GM23338 (cell line): ENCODE measurements at regions not wholly inside any gene's neighbourhood (a gene's known extent, or its start where the extent isn't known, plus 50 kb on each side); places are given as distances from the start of the nearest gene placed in this dataset.
"Not testable (repeated sequence)": the region's sequence is repeated elsewhere in the genome, so short reads cannot be mapped to it uniquely, and the experiment has no call there.

Experiments used
- ATAC-seq: fragments of 200-7000 bp; cut with Tn5 transposase; 3 replicates; pipeline ENCODE4 v1.9.1; 2020
- DNase-seq: peaks from one replicate; pipeline ENCODE4 v3.0.0-alpha.2; 2015; ENCODE audit warnings: low spot score
- H2AFZ ChIP-seq: fragments of 200-600 bp; sonication (generic); 2 replicates; pipeline ENCODE4 v1.8.0; 2016; ENCODE audit warnings: antibody characterized with exemption, mild to moderate bottlenecking, moderate library complexity
- H3F3A ChIP-seq: fragments of 200-600 bp; sonication (generic); replicated peaks from 2 replicates; pipeline ENCODE4 v1.8.0; 2017; ENCODE audit warnings: antibody characterized with exemption, mixed run types, low read depth
- H3K27ac ChIP-seq: fragments of 200-600 bp; sonication (generic); 2 replicates; pipeline ENCODE4 v1.6.1; 2016; ENCODE audit warnings: low read depth
- H3K27me3 ChIP-seq: fragments of 200-600 bp; sonication (generic); 2 replicates; pipeline ENCODE4 v1.8.0; 2016; ENCODE audit warnings: mild to moderate bottlenecking, mixed run types, moderate library complexity; ENCODE audit not compliant: insufficient read depth
- H3K36me3 ChIP-seq: fragments of 200-600 bp; sonication (generic); 2 replicates; pipeline ENCODE4 v1.8.0; 2016; ENCODE audit warnings: mild to moderate bottlenecking; ENCODE audit not compliant: insufficient read depth
- H3K4me1 ChIP-seq: fragments of 200-600 bp; sonication (generic); 2 replicates; pipeline ENCODE4 v1.8.0; 2016; ENCODE audit warnings: mild to moderate bottlenecking, moderate library complexity; ENCODE audit not compliant: insufficient read depth
- H3K4me2 ChIP-seq: fragments of 200-600 bp; sonication (generic); 2 replicates; pipeline ENCODE4 v1.7.1; 2017; ENCODE audit warnings: mixed run types
- H3K4me3 ChIP-seq: fragments of 200-600 bp; sonication (generic); 2 replicates; pipeline ENCODE4 v1.6.1; 2016; ENCODE audit warnings: mixed run types
- H3K79me2 ChIP-seq: fragments of 200-600 bp; sonication (generic); replicated peaks from 2 replicates; pipeline ENCODE4 v1.8.0; 2017; ENCODE audit warnings: mild to moderate bottlenecking; ENCODE audit not compliant: insufficient read depth
- H3K9me2 ChIP-seq: fragments of 200-600 bp; sonication (generic); 2 replicates; pipeline ENCODE4 v1.8.0; 2017; ENCODE audit not compliant: insufficient read depth
- H4K20me1 ChIP-seq: fragments of 200-600 bp; sonication (generic); replicated peaks from 2 replicates; pipeline ENCODE4 v1.8.0; 2017; ENCODE audit warnings: mild to moderate bottlenecking; ENCODE audit not compliant: insufficient read depth
- H3K27ac Mint-ChIP-seq: 2 replicates; pipeline ENCODE4 v1.8.0; 2020; ENCODE audit warnings: inconsistent platforms, mild to moderate bottlenecking, moderate library complexity, mixed read lengths
- H3K27me3 Mint-ChIP-seq: 3 replicates; pipeline ENCODE4 v1.8.0; 2022; ENCODE audit warnings: low read depth, mild to moderate bottlenecking, moderate library complexity, mixed read lengths, inconsistent platforms; ENCODE audit not compliant: insufficient read depth, poor library complexity
- H3K36me3 Mint-ChIP-seq: 3 replicates; pipeline ENCODE4 v1.8.0; 2021; ENCODE audit warnings: low read depth, mild to moderate bottlenecking, inconsistent platforms, moderate library complexity, mixed read lengths
- H3K4me1 Mint-ChIP-seq: 3 replicates; pipeline ENCODE4 v1.8.0; 2020; ENCODE audit warnings: mild to moderate bottlenecking, inconsistent platforms, mixed read lengths
- H3K4me3 Mint-ChIP-seq: 3 replicates; pipeline ENCODE4 v1.8.0; 2021; ENCODE audit warnings: moderate library complexity, mild to moderate bottlenecking, inconsistent platforms, mixed read lengths
- H3K9me3 Mint-ChIP-seq: 3 replicates; pipeline ENCODE4 v1.8.0; 2020; ENCODE audit warnings: moderate library complexity, mild to moderate bottlenecking, inconsistent platforms, mixed read lengths
- CTCF ChIP-seq, 2 experiments: fragments of 200-600 bp in 1 of 2; sonication (generic) in 1 of 2; conservative IDR thresholded peaks; 2 replicates each; pipeline versions ENCODE4 v1.5.1 to v1.6.1; 2016 to 2017; ENCODE audit warnings: antibody characterized with exemption in 2 of 2, low read depth in 2 of 2, mild to moderate bottlenecking in 2 of 2, moderate library complexity in 1 of 2
- ETS1 ChIP-seq: IDR thresholded peaks from 2 replicates; pipeline ENCODE4 v1.6.1; 2016; ENCODE audit warnings: antibody characterized with exemption
- EZH2 ChIP-seq: fragments of 200-600 bp; sonication (generic); IDR thresholded peaks from one replicate; pipeline ENCODE4 v1.8.0; 2017; ENCODE audit warnings: antibody characterized with exemption, mild to moderate bottlenecking, low read depth; ENCODE audit not compliant: unreplicated experiment
- EZH2phosphoT487 ChIP-seq: fragments of 200-600 bp; sonication (generic); IDR thresholded peaks from one replicate; pipeline ENCODE4 v1.8.1; 2018; ENCODE audit warnings: antibody characterized with exemption; ENCODE audit not compliant: unreplicated experiment
- JUNB ChIP-seq: IDR thresholded peaks from one replicate; pipeline ENCODE4 v1.6.1; 2016; ENCODE audit warnings: antibody characterized with exemption; ENCODE audit not compliant: unreplicated experiment
- STAT1 ChIP-seq: IDR thresholded peaks from one replicate; pipeline ENCODE4 v1.6.1; 2016; ENCODE audit warnings: antibody characterized with exemption; ENCODE audit not compliant: unreplicated experiment
- ZNF114 ChIP-seq: fragments of 250-450 bp; sonication (Bioruptor Pico); IDR thresholded peaks from 2 replicates; pipeline ENCODE4 v1.5.0; 2020; ENCODE audit warnings: mild to moderate bottlenecking, moderate library complexity
- ZNF462 ChIP-seq: fragments of 250-450 bp; sonication (Bioruptor Pico); IDR thresholded peaks from 2 replicates; pipeline ENCODE4 v1.5.0; 2020; ENCODE audit warnings: mild to moderate bottlenecking, moderate library complexity

- H4K20me1 ChIP-seq, DNase-seq, H3K27me3 Mint-ChIP-seq, H3K79me2 ChIP-seq, H3K9me2 ChIP-seq, H3K27ac Mint-ChIP-seq, H2AFZ ChIP-seq, H3F3A ChIP-seq, H3K27me3 ChIP-seq, H3K9me3 Mint-ChIP-seq, ATAC-seq, H3K36me3 ChIP-seq, H3K36me3 Mint-ChIP-seq: not testable (repeated sequence)
- Histone ChIP-seq H3K4me2 (peak overlapping the region; percentile 42), H3K27ac (peak overlapping the region; percentile 61), H3K4me1 (peaks cover 11% of the 10 kb centered on the region), H3K4me3 (peak overlapping the region; percentile 46)
- H3K4me1 Mint-ChIP-seq, result peaks cover 26% of the 10 kb centered on the region
- H3K4me3 Mint-ChIP-seq, result peak overlapping the region; percentile 46; the same call in 2 of the 3 replicates
Observed at GRCh38 chr2:234888442-234888841, 63.4 kb upstream of the SH3BP4 start.

- peak overlapping the region; percentile 51 for H3K27ac Mint-ChIP-seq
- no peaks in the 10 kb centered on the region for H3K36me3 ChIP-seq
- no peaks in the 10 kb centered on the region for H3F3A ChIP-seq
- H3K27me3 Mint-ChIP-seq, result peaks cover 2% of the 10 kb centered on the region
- TF ChIP-seq EZH2phosphoT487 (no peak), EZH2 (no peak), ZNF462 (no peak), ZNF114 (CRISPR knock-in tag) (no peak), STAT1 (no peak), ETS1 (no peak), JUNB (no peak), CTCF (conservative IDR thresholded peaks at IDR 0.05; ENCODE audit: low read depth in 2 of 2) (no peak)
- no peaks in the 10 kb centered on the region for H4K20me1 ChIP-seq
- H3K79me2 ChIP-seq, result no peaks in the 10 kb centered on the region
- DNase-seq, result no peak
- H3K36me3 Mint-ChIP-seq, result no peaks in the 10 kb centered on the region
- peaks cover 3% of the 10 kb centered on the region; the same call in 2 of the 3 replicates for H3K9me3 Mint-ChIP-seq
- H3K4me1 ChIP-seq, result peaks cover 11% of the 10 kb centered on the region
- no peak overlapping the region for H3K4me3 ChIP-seq
- H3K4me3 Mint-ChIP-seq, result no peak overlapping the region
- no peak overlapping the region for H2AFZ ChIP-seq
- ATAC-seq, result no peak
- H3K27ac ChIP-seq, result no peak overlapping the region
- H3K9me2 ChIP-seq, result no peaks in the 10 kb centered on the region
- H3K4me1 Mint-ChIP-seq, result peaks cover 26% of the 10 kb centered on the region
- H3K4me2 ChIP-seq, result no peak overlapping the region
- no peaks in the 10 kb centered on the region for H3K27me3 ChIP-seq
Observed at GRCh38 chr2:234887195-234887594, 64.6 kb upstream of the SH3BP4 start.
